Amniotic stem cell (primary cell): ENCODE measurements at regions not wholly inside any gene's neighbourhood (a gene's known extent, or its start where the extent isn't known, plus 50 kb on each side); places are given as distances from the start of the nearest gene placed in this dataset.
"Not testable (repeated sequence)": the region's sequence is repeated elsewhere in the genome, so short reads cannot be mapped to it uniquely, and the experiment has no call there.

ENCODE experiments used
- DNase-seq: peaks from one replicate; lab custom pipeline; 2025; lab: John Stamatoyannopoulos, UW

DNA sequence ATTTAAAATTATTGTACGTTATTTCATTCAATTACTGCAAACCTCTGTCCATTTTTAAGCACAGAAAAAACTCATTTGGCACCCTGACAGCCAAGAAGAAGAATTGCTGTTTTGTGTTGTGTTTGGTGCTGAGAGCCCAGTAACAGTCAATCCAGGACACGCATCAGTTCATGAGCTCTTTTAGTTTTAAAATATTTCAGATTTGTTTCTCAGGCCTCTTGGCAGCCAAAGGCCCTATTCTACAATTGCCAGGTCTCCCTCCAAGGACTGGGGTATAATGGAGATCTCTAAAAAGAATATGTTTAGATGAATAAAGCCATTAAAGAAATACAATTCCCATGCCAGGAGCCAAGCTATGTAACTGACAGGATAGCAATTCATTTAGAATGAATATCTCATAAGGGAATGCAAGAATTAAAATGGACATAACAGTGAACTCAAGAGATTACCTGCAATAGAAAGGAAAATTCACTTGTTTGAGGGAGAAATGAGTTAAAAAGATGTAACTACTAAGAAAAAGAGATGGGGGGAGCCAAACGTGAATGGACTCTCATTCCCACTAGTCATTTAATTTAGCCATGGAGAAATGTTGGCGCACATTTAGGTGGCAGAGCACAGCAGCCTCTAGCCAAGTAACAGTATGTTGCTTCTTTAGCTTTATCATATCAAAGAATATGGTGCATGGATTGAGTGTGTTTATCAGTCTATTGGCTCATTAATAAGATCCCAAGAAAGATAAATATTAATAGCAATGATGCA is 140.6 kb upstream of the PELI2 start:
- DNase-seq, result no peak

DNA sequence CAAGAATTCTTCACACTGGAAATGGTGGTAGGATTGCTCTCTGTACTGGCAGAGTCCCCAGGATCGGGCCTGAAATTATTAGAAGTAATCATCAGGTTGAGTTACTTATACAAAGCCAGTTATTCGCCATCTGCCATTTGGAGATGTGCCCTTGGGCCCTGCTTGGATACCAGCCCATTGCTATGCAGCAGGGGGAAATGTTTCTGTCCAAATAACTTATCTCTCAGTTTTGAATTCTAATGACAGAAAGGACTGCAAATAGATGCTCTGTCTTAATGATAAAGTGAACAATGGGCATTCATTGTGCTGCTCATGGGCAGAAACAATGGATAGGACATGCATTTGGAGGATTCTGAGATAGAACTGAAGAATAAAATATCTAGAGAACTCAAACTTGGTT is 139.1 kb upstream of the PELI2 start:
- no peak for DNase-seq

DNA sequence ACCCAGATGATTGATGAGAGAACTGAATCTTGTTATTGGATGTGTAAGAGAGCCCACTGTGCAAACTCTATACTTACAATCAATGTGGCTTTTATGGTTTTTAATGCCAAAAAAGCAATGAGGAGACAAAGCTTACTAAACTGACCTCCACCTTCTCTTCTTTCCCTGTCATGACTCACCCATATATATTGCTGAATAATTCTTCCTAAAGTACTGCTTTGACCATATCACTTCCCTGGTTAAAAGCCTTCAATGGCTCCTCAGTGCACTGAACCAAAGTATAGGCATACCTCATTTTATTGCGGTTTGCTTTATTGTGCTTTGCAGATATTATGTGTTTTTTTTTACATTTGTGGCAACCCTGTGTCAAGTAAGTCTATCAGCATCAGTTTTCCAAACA is 138.4 kb upstream of the PELI2 start:
- DNase-seq, result no peak

DNA sequence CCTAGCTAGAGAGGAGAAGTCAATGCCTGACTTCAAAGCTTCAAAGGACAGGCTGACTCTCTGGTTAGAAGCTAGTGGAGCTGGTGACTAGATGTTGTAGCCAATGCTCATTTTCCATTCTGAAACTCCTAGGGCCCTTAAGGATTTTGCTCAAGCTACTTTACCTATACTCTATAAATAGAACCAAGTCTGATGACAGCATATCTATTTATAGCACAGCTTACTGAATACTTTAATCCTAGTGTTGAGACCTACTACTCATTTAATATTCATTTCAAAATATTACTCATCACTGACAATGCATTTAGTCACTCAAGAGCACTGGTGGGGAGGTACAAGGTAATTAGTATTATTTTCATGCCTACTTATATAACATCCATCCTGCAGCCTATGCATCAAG is 137.2 kb upstream of the PELI2 start:
- no peak for DNase-seq

DNA sequence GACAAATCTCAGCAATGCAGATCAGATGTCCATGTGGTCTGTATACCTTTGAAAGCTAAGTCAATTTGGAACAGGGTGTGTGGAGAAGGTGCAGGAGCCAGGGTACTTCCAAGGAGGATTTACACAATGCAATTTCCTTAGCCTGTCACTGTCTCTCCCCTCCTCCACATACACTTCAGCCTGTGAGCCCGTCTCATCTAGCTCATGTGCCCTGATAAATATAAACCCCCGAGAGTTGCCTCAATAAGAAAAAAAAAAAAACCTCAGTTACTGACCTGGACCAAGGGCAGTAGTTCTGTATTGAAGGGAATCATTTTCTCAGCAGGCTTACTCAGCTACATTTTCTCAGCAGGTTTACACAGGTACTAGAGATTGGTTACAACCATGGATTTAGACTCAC is 132.1 kb upstream of the PELI2 start:
- no peak for DNase-seq

DNA sequence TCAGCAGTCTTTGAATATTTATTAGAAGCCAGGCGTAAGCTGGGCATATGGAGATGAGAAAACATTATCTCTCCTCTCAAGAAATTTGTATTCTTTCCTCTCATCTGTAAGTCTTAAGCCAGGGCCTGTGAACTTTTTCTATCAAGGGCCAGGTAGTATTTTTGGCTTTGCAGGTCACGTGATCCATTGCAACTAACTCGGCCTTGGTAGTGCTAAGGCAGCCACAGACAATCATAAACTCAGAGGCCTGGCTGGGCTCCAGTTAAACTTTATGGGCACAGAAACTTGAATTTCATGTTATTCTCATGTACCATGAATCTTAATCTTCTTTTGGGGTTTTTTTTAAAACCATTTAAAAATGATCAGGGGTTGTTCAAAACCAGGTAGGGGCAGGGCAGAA is 117.4 kb upstream of the PELI2 start:
- DNase-seq, result no peak

DNA sequence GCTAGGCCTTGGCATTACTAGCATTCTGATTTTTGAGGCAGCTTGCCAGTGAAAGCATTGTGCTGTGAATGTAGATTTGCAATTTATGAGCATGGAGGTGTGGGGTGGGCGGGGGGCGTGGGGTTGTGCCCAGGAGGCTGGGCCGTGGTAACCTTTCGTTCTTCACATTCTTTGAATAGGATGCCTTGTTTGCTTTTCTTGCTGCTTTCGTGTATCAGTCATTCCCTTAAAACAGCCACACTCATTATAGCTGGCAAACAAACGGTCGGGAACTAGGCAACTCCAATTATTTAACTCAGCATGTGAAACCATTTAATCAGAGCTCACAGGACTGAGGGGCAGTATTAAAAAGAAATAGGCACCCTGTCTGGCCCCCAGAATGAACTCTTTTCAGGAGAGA is 115.9 kb upstream of the PELI2 start:
- DNase-seq, result peak; percentile 16

DNA sequence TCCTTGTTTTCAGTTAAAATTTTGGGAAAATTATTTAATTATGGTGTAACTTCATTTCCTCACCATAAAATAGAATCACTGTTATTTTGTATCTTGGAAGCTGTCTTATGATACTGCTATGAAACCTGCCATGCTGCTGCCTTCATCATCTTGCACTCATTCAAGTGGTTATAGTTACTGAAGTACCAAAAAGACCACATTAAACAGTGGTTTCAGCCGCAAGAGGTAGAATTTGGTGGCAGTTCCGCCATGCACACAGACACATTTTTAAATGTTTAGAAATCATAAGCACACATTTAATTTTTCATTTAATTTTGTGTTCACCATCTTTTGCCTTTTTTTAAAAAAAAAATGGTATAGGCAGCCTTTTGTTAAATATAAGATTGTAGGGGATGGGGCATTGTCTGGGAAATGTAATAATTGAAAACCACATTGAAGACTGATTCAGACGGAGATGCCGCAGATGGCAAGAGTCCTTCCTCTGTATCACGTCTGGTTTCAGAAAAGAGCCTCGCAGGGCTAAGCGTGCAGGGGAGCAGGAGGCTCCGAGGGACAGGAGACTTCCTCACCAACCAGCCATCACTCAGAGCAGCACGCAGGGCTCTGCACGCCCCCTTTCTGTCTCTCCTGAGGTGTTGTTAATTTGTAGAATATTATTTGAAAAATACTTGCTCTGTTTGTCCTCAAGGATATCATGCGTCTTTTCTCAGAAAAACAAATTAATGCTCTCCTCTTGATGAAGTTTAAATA is 115.2 kb upstream of the PELI2 start:
- DNase-seq, result no peak

DNA sequence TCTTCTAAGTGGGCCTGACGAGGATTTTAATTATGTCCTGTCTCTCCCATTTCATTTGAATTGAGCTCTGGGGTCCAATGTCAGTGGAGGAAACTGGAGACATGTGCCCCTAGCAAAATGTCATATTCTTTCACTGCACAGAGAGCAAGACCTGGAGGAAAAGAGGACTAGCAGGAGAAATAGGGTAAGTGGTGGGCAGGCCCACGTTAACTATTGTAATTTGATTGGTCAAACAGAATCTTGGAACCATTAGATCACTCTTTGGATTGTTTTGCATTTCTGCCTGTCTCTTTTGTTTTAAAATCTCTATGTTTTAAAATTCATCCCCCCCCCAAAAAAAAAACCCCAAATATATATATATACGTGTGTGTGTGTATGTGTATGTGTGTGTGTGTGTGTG is 113.9 kb upstream of the PELI2 start:
- DNase-seq, result no peak

DNA sequence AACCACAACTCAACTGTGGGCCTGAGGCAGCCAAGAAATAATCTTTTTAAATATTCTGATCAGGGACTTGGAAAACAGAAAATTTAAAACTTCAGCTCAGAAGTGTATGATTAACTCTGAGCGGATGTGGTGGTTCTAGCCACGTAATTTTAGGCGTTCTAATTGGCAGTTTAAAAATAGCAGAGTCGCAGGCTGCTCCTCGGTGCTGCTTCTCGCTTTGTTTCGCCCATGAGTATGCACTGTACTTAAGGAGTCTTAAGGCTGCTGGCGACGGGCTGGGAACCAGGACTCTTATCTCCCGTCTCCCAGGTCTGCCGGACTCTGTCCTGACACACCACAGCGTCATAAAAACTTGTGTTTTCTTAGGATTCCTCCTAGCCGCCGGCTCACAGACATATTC is 113.4 kb upstream of the PELI2 start:
- DNase-seq, result peak; percentile 19

DNA sequence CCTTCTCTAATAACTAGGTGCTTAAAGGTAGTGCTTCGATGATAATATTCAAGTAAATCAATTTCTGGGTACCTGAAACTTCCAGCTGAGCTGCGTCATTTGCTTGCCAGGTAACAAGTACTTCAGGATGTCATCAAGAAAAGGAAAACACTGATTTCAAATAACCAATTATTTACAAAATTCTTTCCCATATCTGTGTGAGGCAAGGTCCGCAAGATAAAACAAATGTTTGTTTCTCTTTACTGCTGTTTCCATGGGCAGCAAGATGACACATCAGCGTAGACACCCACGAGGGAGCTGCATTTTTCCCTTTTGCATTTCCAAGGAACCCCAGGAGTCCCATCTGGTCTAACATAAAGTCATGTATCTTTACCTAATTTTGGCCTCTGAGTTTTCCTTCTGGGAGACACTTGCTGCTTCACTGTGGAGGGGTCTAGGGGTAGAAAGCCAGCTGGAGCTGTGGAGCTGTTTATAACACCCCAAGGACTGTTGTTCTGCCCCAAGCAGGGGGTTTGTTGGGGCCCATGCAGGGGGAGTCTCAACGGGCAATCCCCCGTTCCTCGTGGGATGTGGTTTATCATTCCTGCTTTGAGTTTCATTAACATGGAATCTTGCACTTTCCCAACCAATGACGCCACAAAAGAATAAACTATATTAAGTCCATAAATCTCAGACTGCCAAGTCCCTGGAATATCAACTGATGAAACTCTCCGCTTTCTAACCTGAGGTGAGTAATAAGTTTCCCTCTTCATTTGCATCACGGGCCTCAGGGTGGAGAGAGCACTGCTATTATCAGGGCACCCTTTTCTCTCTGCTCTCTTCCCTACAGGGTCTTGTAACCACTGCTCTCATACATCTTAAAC is 112.8 kb upstream of the PELI2 start:
- DNase-seq, result peak; percentile 54

DNA sequence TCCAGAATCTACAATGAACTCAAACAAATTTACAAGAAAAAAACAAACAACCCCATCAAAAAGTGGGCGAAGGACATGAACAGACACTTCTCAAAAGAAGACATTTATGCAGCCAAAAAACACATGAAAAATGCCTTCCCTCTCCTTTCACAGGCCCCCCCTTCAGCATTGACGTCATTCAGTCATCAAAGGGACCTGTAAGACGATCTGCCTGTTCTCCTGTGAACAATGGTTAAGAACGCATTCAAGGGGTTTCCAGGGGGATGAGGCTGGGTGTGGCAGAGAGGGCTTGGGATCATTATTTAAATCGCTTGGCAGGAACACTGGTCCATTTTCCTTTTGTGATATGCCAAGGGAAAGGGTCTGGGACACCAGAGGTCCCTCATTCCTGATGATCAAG is 110.7 kb upstream of the PELI2 start:
- not testable (repeated sequence) for DNase-seq

DNA sequence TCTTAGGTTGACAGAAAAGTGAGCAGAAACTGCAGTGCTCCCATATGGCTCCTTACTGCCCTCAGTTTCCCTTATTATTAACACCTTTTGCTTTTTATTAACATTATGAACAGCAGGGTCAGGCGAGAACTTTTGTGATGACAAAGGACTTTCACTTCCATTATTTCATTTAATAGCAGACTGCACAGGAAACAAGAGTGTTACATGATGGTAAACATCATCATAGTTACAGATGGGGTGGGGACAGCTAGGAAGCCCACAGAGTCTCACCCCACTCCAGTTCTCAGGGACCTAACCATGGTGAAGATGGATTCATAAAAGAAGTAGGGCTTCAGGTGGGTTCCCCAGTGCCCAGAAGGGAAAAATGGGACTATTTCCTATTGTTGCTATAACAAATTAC is 110.1 kb upstream of the PELI2 start:
- no peak for DNase-seq

DNA sequence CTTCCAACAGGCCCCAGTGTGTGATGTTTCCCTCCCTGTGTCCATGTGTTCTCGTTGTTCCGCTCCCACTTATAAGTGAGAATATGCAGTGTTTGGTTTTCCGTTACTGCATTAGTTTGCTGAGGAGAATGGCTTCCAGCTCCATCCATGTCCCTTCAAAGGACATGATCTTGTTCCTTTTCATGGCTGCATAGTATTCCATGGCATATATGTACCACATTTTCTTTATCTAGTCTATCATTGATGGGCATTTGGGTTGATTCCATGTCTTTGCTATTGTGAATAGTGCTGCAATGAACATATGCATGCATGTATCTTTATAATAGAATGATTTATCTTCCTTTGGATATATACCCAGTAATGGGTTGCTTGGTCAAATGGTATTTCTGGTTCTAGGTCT is 109.5 kb upstream of the PELI2 start:
- not testable (repeated sequence) for DNase-seq

DNA sequence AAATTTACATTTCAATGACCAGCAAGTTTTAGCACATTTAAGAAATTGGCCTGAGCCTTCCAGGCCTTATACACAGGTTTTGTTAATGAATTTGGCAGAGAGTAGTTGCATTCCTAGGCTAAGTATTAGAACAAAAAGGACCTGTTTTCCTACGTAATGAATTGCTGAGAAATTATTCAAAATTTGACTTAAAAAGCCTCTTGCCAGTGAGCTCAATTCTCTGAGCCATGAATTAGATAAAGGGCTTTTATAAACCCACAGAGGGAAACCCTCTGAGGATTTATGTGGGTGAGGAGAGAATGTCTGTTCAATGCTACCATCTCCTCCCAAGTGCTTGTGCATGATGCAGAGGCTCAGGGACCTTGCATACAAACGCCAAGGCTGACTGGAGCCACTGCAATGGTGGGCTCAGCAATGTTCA is 94.5 kb upstream of the PELI2 start:
- no peak for DNase-seq

DNA sequence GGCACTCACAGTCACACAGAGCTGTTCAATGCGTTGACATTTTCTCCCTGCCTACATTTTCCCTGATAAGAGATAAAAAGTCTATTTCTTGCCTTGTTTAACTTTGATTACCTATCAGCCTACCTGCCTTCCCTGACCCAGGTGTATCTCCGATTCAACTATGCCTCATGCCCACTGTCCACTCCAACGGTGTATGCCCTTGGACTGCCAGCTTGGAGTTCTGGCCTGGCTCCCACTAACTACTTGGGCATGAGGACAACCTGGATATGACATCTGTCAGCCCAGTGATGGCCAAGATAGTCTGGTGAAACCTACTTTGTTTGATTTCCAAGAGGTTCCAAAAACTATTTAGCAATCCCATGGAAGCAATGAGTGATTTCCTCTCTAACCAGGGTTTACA is 93.0 kb upstream of the PELI2 start:
- no peak for DNase-seq

DNA sequence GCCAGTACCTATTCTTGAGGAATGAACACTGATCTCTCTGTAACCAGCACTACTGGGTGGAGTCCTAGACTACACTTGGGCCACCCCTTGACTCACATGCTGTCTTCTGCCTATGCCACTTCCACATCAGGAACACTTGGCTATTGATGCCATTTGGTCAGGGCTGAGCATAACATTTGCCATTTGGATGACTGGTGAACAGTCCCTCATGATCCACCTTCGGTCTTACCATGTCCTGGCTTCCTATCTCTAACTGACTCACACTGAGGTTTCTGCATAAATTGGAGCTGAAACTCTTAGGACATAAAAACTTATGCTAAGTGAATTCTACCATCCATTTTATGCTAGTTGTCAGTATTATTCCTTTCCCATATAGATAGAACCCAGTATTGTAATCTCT is 91.7 kb upstream of the PELI2 start:
- DNase-seq, result no peak

DNA sequence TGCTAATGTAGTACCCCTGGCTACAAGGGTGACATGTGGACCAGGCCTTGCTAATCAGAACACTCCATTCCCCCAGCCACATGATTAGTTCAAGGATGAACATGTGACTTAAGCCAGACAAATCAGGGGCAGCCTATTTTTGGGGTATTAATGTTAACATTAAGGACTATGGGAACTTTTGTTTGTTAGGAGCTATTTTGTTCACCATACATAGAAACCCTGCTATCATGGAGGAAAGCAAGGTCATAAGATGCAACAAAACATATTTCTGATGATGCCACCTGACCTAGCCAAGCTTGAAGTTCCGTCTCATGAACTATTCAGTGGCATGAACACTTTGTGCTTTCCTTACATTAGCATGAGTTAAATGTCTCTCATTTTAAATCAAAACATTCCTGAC is 90.8 kb upstream of the PELI2 start:
- no peak for DNase-seq

DNA sequence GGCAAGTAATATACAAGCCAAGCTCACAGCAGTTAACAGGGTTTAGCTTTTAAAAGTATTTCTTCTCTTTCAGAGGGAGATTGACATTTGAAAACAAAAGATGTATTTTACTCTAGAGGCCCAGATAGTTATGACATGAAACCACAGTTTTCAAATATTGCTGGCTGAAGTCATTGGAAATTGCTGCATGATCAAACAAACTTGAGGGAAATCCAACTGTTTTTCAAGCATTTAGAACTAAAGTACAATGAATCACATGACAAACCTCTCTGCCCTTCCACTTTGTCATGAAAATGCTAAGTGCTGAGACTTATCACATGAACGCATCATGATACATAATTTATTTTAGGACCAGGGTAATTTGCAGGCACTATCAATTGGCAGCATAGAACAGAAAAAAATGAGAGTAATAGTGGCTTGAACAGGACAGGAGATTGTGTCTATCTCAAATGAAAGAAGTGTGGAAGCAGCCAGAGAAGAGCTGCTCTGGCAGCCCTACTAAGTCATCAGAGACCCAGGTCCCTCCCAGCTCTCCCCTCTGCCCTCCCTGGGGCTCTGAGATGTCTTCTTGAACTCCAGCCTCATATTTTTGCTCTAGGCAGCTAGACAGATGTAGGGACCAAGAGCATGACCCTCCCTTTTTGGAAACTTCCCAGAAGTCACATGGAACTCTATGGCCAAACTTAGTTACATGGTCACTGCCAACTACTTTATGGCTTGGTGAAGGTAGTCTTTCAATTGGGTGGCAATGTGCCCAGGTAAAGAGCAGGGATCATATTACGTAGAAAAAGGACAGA is 90.1 kb upstream of the PELI2 start:
- DNase-seq, result no peak

DNA sequence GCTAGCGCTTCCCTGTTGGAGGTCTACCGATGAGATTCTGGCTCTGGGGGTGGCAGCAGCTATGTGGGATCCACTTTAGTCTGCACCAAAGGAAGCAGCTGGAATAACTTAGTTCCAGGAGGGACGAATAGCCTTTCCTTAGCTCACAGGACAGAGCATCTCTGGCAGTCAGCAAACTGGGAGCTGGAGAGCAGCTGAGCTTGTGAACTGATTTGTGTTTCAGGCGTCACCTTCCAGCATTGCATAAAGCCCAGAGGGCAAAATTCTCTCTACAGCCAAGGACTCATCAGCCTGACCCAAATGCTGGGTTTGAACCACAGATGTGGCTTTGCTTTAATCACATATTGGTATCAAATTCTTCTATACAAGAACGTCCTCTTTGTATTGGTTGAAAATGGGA is 81.9 kb upstream of the PELI2 start:
- DNase-seq, result no peak

DNA sequence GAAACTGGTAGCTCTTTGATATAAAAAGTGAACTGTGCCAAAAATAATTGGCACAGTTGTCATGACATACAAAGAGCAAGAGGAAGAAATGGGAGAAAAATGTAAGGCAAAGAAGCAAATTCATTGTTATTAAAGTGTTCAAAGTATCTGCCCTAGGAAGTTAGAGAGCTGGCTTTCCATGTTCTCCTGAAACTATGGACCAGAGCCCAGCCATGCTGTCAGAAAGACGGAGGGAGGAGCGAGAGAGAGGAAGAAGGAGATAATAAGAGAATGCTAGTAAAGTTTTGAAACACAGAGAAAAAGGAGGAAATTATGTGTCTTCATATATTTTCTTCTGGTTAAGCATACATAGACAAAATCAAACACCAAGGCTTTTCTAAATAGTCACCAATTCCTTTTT is 78.1 kb upstream of the PELI2 start:
- DNase-seq, result no peak

DNA sequence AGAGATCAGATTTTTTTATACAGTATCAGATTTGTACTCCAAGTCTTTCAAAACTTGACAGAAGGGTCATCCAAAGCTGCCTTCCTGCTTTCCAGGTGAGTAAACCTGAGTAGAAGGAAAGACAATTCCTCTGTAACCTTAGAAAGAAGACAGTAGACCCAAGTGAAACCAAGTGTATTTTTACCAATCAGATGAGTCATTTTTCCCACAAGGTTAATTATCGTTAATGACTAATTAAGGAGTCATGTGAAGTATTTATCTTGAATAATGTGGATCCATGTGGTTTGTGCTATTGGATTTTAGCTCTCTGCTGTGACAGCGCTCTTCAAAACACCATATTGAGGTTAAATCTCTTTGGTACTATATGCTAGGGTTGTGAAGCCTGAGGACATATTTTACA is 74.0 kb upstream of the PELI2 start:
- no peak for DNase-seq
